ENCODE measurements at regions not wholly inside any gene's neighbourhood (a gene's known extent, or its start where the extent isn't known, plus 50 kb on each side); places are given as distances from the start of the nearest gene placed in this dataset.
"Not testable (repeated sequence)": the region's sequence is repeated elsewhere in the genome, so short reads cannot be mapped to it uniquely, and the experiment has no call there.

DNA sequence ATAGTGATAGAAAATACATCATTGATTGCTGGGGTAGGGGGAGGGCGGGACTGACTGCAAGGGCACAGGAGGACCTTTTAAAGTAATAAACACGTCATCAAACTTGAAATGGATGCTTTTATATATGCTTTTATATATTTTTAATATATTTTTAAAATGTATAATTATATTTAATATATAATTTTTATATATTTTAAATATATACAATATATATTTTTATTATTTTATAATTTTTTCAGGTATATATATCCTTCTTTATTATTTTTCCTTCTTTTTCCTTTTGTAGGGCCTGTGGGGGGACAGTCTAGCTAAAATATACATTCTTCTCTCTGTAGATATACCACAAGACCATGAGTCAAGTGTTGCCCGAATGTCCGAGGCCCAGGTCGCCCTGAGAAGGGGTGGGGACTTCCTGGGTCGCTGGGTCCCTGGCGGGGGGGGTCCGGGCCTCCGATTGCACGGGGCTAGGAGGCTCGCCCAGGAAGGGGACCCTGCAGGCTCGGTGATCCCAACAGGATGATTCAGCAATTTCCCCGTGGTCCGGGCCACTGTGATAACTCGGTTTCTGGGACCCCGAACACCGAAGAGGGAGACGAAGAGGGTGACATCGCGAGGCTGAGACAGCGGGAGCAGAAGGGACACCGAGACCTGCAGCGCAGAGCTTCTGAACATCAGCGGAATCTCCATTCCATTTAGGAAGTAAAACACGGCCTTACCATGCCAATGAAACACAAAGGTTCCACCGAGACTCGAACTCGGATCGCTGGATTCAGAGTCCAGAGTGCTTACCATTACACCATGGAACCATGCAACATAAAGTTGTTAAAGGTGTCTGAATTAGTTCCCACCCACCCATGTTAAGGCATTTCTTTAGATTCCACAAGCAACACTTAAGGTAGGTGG is 112.5 kb upstream of the NBPF11 start:
- peak; percentile 28 for DNase-seq (ENCODE audit: low spot score)

DNA sequence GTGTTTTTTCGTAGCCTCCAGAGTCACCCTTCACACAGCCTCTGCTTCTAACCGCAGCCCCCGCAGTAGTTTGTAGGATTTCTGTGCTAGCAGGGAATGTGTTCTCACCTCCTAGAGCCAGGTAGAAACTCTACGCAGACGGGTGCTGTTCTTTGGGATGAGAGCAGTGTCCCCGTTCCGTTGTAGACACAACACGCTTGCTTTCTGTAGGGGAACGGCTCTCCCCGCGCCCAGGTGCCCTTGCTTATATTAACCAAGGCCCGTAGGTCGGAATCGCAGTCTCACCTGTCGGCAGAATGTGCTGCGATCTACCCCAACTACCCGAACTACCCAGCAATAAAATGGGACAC is 111.8 kb upstream of the NBPF11 start:
- DNase-seq (ENCODE audit: low spot score), result no peak

DNA sequence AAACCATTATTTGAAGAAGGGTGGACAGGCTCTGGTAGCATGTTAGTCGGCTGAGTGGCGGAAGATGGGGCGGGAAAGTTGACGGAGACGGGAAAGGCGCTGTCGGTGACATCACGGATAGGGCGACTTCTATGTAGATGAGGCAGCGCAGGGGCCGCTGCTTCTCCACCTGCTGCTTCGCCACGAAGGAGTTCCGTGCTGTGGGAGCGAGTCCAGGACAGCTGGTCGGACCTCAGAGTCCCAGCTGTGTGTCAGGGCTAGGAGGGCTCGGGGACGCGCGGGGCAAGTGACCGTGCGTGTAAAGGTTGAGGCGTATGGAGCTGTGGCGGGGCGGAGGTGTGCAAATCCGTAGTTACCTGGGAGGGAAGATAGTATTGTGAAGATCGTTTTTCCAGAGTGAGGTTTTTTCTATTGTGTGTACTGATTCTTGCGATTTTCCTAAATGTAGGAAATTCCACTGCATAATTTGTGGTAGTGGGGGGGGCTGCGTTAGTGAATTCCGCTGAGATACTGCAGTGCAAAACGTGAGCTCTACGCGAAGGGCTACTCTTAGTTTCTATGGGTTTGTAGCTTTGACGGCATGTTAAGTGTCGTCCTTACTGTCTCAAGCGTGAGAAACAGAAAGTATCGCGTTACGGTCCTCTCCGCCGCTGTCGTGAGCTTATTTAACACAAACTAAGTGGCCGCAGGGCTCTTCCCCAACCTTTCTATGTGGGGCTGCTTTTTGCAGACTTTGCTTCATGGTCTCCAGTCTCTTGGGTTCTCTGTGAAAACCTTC is 111.2 kb upstream of the NBPF11 start:
- peak; percentile 39 for DNase-seq (ENCODE audit: low spot score)

DNA sequence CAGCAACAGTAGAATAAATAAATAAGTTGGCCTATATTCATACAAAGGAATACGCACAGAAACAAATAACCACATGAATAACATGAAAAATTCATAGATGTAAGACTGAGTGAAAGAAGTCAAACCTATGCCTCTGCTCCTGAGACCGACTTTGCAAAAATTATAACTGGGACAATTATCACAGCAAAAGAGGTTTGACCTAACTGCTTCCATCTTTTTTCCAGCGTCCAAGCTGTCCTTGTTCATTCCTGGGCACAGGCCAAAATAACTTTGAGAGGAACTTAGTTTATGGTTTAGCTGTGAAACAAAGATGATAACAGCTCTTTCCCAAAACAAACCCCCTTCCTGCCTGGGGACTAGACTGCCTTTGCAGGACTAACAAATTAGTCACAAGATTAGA is 109.6 kb upstream of the NBPF11 start:
- not testable (repeated sequence) for DNase-seq (ENCODE audit: low spot score)

DNA sequence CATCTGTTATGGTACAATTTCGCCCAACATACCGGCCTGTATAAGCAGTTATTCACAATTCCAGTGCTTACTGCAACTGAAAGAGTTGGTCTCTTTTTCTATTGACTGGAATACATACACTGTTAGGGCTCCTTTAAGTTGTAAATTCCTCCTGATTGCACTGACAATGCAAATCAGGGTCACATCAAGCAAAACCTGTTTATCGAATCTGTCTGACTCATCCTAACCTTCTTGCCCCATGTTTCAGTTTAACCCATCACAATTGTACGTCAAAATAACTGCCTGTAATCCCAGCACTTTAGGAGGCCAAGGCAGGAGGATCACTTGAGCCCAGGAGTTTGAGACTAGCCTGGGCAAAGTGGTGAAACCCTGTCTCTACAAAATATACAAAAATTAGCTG is 105.8 kb upstream of the NBPF11 start:
- DNase-seq (ENCODE audit: low spot score), result not testable (repeated sequence)

DNA sequence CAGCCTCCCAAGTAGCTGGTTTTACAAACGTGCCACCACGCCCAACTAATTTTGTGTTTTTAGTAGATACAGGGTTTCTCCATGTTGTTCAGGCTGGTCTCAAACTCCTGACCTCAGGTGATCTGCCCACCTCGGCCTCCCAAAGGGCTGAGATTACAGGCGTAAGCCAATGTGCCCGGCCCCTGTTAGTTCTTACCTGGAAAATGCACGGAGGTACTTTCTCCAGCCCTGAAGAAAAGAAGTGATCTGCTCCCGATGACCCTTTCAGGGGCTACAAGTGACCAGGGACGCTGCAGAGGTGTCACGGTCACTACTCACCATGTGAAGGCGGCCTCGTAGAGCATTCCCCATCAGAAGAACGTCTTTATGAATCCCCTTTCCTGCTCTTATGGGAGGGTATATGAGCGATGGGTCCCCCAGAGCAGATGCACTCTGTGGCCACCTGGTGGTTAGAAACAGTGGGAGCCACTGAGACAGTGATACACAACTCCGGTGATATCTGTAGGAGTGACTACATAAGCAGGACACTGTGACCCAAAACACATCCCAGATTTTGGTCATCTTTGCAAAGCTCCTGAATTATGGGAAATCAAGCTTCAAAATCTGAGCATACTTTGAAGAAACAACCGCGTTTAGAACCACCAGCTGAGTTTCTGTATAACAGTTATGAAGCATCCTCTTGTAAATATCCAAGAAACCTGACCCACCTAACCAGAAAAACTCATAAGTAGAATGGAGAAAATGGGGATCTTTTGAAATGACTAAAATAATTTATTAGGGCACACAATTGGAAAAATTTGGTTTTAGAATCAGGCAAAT is 102.7 kb upstream of the NBPF11 start:
- DNase-seq (ENCODE audit: low spot score), result not testable (repeated sequence)

DNA sequence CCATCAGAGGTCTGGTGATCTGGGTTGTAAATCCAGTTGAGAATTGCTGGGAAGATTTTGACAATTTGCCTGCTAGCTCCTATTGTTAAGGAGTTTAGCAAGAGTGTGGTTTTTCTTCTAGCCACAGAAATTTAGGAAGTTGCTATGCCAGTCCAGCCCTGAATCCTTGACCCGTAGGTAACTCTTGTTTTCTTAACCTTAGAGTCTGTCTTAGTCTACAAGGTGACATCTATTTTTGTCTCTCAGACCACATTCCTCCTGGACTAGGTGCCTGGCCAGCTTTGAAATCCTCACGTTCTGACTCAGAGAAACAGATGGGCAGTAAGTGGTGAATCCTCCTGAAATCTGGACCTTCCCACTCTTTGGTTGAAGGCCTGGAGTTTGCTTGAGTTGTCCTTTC is 101.7 kb upstream of the NBPF11 start:
- DNase-seq (ENCODE audit: low spot score), result not testable (repeated sequence)

DNA sequence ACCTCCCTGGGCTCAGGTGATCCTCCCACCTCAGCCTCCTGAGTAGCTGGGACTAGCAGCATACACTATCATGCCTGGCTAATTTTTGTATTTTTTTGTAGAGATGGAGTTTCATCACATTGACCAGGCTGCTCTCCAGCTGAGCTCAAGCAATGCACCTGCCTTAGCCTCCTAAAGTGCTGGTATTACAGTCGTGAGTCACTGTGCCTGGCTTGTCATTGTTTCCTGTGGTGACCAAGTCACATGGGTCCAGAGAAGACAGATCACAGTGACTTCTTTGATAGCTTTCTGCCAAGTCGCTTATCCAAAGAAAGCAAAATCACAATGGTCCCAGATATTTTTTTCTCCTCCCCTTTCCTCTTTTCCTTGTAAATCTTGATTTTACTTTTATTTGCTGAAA is 96.7 kb upstream of the NBPF11 start:
- DNase-seq (ENCODE audit: low spot score), result not testable (repeated sequence)

DNA sequence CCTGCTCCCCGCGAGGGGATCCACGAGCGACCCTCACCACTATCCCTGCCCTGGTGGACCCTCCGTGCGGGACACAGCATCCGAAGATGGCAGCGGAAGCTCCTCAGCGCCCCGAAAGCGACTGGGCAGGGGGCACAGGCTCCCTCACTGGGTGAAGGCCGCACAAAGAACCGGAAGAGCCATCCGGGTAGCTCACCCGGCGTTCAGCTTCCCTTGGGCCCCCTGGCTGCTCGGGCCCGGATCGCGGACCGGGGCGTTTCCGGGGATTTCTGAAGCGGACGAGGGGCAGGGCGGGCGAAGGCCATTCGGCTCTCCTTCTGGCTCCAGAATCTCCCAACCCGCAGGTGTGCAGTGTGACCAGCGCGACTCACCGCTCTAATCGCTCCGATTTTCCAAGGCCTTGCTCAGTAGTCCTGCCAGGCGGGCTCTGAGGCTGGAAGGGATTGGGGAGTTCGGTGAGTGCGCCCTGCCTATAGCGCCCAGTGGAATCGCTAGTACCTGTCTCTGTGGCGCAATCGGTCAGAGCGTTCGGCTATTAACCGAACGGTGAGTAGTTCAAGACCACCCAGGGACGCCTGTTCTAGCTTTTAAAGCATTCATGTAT is 94.3 kb upstream of the NBPF11 start:
- DNase-seq (ENCODE audit: low spot score), result not testable (repeated sequence)

DNA sequence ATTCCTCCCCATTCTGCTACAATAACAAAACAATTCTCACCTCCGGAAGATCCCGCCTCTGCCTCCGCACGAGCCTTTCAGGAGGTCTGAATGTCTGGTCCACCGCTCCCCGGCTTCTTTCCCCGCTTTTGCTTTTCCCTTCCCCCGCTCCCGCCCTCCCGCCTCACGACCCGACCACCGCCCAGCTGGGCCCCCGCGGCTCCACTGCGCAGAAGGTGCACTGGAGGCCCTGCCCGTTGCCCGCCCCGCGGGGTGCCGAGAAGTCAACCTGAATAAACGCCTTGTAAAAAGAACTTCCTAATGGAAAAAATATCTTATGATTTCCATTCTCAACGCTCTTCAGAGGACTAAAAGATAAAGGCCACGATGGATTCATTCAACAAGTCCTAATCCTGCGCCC is 93.8 kb upstream of the NBPF11 start:
- DNase-seq (ENCODE audit: low spot score), result not testable (repeated sequence)

DNA sequence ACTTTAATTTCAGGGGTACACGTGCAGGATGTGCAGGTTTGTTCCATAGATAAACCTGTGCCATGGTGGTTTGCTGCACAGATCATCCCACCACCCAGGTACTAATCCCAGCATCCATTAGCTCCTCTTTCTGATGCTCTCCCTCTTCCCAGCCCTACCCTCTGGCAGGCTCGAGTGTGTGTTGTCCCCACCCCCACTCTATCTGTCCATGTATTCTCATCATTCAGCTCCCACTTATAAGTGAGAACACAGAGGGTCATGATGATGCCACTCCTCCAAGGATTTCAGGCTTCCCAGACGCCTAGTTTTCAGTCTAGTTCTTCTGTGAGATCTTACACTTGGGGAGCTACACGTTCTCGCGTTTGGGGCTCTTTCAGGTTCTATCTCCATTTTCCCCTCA is 93.4 kb upstream of the NBPF11 start:
- not testable (repeated sequence) for DNase-seq (ENCODE audit: low spot score)

DNA sequence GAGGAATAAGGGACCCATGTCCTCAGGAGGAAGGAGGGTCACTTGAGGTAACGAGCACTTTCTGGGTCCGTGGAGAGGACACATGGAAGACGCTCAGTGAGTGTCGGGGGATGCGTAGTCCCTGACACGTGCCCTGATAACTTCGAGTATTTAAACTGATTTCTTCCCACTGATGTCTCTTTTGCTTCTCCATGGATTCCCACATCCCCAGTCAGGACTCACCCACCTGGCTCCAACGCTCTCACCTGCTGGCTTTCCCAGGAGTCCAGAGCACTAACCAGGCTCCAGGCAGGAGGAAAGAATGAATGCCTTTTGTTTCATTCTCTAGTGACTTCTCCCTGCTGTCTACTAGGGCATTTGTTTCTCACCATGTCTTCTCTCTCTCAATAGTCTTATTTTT is 81.2 kb upstream of the NBPF11 start:
- not testable (repeated sequence) for DNase-seq (ENCODE audit: low spot score)

DNA sequence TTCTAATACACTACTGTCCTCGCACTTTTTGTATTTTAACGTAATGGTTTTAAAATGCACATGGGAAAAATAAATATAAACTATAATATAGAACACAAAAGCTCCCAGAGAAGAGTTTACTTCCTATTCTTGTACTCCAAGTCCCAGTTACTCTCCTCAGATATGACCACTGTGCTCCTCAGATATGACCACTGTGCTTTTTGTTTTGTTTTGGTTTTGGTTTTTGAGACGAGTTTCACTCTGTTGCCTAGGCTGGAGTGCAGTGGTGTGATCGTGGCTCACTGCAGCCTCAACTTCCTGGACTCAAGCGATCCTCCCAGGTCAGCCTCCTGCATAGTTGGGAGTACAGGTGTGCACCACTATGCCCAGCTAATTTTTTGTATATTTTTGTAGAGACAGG is 76.8 kb upstream of the NBPF11 start:
- DNase-seq (ENCODE audit: low spot score), result not testable (repeated sequence)

DNA sequence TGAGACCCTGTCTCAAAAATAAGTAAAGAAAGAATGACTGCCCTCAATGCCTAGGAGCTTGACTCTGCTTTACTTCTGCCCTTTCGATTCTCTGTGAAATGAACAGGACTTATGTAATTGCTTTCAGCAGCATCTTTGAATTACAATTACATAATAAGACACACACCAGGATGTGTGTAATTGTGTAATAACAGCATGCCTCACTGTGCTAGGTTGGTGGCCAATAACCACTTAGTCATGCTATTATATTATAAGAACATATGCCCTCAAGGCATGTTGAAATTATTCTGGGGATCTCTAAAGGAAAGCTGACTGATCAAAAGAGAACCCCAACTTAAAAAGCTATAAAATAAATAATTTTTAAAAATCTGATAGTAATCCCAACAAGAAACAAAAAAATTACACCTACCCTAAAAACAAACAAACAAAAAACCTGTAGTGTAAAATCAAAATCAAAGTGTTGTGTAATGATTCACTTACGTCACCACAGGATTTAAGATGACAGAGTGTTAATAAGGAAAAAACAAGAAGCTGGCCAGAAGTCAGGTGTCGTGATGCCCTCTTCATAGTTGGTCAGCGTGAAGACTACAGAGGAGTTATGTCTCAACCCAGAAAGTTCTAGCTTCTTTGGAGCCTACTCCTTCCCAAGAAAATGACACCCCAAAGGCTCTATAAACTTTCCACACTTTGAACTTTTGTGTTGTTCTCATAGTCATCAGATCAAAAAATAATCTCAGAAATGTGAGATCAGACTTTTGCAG is 70.5 kb upstream of the NBPF11 start:
- DNase-seq (ENCODE audit: low spot score), result not testable (repeated sequence)

DNA sequence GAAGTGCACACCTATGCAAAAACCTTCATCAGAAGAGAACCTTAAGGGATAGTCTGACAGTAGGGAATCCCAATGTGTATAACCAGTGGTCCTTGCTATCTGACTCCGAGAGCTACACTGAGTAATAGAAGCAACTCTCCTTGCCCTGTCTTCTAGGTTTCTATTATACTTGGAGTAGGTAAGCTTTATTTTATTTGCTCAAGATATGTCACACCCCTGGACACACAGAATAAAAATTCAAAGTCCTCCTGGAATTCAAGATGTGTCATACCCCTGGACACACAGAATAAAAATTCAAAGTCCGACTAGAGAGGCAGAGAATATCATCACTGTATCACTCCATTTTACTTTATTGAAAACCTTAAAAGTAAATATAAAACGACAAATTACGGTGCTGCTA is 69.5 kb upstream of the NBPF11 start:
- not testable (repeated sequence) for DNase-seq (ENCODE audit: low spot score)

DNA sequence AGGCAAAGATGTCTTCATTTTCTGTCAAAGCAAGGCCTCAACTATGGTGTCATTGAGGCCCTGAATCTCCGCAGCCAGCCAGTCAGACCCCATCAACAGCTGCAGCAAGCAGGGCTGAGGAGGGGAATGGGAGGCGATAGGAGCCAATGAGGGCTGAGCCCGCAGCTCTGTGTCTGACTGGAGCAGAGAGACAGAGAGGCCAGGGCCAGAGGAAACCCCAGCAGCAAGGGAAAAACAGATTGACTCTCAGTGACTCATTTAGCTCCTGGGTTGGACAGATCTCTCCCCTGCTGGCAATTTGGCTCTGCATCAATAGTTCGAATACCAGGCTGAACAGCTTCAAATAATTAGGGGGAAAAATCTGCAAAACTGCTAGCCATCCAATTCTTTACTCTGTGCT is 67.1 kb upstream of the NBPF11 start:
- DNase-seq (ENCODE audit: low spot score), result not testable (repeated sequence)

DNA sequence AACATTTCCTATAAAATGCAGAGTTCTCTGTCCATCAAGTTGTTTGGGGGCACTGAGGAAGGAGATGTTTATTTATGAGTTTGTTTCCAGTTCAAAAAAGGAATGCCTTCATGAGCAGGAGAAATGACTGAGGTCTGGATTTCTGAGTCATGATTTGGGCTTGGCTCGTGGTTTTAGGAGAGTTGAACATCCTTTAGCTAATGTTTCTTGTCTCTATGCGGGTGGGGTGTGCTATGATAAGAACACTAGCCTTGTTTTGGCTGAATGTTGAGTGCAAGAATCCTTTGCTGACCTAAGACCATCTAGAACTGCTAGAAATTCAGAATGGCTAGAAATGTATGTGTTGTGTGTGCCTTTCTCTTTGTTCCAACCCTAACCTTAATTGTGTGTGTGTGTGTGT is 59.1 kb upstream of the NBPF11 start:
- not testable (repeated sequence) for DNase-seq (ENCODE audit: low spot score)

DNA sequence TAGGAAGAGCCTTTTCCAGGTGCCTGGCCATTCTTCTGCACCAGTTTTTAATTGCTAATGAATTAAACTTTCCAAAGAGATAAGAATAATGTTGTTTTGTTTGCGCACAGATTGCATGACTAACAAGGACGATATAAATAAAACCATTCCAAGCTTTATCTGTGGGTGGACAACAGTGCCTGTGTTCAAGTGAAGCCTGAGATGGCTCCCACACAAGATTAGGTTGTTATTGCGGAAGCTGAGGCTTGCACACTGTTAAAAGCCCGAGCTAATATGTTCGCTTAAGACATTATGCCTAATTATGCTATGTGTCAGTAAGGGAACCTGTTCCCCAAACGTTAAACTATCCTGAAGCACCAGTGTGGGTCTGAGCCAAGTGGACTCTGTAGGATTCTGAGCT is 58.5 kb upstream of the NBPF11 start:
- DNase-seq (ENCODE audit: low spot score), result not testable (repeated sequence)

DNA sequence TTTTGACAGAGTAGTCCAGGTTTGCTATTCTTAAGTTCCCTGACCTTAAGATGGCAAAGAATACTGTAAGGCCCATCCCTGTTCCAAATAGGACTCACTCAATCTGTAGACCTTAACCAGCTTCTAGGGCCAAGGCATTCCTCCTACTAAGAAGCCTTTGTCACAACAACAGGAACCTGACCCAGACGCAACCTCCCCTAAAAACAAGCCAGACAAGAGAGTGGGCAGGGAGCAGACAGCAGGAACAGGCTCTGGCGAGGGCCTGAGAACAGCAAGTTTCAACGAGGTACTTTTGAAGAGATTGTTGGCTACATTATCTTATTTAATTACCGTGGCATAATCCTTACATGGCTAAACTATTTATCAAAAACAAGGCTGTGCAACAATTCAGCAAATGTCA is 58.1 kb upstream of the NBPF11 start:
- DNase-seq (ENCODE audit: low spot score), result not testable (repeated sequence)

DNA sequence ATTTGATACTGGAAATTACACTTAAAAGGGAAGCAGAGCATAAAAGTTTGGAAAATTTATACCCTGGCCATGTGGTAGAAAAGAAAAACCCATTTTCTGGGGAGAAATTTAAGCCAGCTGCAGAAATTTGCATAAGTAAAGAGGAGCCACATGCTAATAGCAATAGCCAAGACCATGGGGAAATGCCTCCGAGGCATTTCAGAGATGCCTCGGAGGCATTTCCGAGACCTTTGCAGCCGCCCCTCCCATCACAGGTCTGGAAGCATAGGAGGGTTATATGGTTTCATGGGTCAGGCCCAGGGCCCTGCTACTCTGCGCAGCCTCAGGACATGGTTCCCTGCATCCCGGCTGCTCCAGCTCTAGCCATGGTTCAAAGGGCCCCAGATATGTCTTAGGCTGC is 49.9 kb upstream of the NBPF11 start:
- DNase-seq (ENCODE audit: low spot score), result not testable (repeated sequence)

Data from AG08396 (cell line).